Brain microvascular endothelial cell (primary cell): ENCODE measurements at regions not wholly inside any gene's neighbourhood (a gene's known extent, or its start where the extent isn't known, plus 50 kb on each side); places are given as distances from the start of the nearest gene placed in this dataset.

Experiments used
- DNase-seq: peaks from one replicate; pipeline ENCODE4 v3.0.0-alpha.2; 2020
- H3K27ac ChIP-seq: fragments of 250-450 bp; sonication (Bioruptor Pico); 2 replicates; pipeline ENCODE4 v1.5.1; 2020; ENCODE audit warnings: mild to moderate bottlenecking, moderate library complexity
- H3K27me3 ChIP-seq: fragments of 250-450 bp; sonication (Bioruptor Pico); replicated peaks from 2 replicates; pipeline ENCODE4 v1.5.1; 2020; ENCODE audit warnings: mild to moderate bottlenecking
- H3K36me3 ChIP-seq: fragments of 250-450 bp; sonication (Bioruptor Pico); replicated peaks from 2 replicates; pipeline ENCODE4 v1.5.1; 2020; ENCODE audit warnings: mild to moderate bottlenecking
- H3K4me3 ChIP-seq: 2 replicates; pipeline ENCODE4 v1.5.1; 2011; ENCODE audit warnings: low read depth, mild to moderate bottlenecking, control low read depth, low read length, moderate library complexity
- CTCF ChIP-seq: IDR thresholded peaks from 2 replicates; pipeline ENCODE4 v1.5.1; 2011; ENCODE audit warnings: low read depth, mild to moderate bottlenecking, moderate library complexity, low read length, control low read depth, inconsistent platforms; ENCODE audit errors: missing control alignments
- in situ Hi-C: cut with HindIII; loops from 2 replicates; pipeline ENCODE4 v1.10.0; 2017; ENCODE audit warnings: low sequenced_read_pairs, low pct_ligation_motif_present

DNA sequence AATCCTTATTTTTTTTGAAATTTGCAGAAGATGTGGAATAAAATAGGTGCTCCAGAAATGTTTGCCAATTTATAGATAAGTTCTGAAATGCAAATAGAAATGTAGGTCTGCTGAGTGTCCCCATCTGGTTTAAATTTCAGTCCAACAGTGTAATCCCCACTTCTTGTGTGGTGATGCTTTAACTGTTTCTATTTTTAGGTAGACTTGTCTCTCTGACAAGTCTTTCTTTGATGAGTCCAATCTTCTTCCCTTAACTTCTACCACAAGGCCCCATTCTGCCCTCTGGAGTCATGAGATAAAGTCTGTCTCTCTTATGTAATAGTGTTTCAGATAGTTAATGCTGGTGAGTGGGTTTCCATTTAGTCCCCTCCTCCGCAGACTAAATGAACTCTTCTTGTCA, 390.4 kb downstream of the RFC3 start:
- TF ChIP-seq CTCF: no peak
- no peak overlapping the region for H3K4me3 ChIP-seq
- no peaks in the 10 kb centered on the region for H3K36me3 ChIP-seq
- H3K27me3 ChIP-seq: no peaks in the 10 kb centered on the region
- in situ Hi-C loops: no loop called here
- no peak for DNase-seq
- H3K27ac ChIP-seq: peak overlapping the region; percentile 73

- in situ Hi-C loops: no loop called here
- Histone ChIP-seq H3K27me3 (no peaks in the 10 kb centered on the region), H3K27ac (no peak overlapping the region), H3K36me3 (no peaks in the 10 kb centered on the region), H3K4me3 (no peak overlapping the region)
- no peak for DNase-seq
- TF ChIP-seq CTCF: no peak
Measured at GRCh38 chr13:34210341-34210740, 392.4 kb downstream of the RFC3 start.

DNA sequence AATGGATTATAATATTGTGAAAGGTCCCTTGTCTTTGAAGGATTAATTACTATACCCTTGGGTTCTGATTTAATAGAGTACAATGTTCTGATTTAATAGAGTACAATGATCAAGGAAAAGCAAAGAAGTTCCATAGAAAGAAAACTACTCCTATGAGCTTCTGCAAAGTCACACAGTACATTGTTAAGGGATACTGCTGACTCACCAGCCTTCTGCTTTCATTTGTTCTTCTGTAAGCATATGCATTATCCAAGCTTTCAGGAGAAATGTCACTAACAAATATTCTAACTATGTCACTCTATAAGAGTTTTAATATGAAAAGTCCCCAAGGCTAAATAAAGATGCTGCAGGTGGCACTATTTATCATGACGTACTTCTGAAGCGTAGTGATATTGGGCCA, 396.7 kb downstream of the RFC3 start:
- no peak overlapping the region for H3K27ac ChIP-seq
- no peak for TF ChIP-seq CTCF
- H3K4me3 ChIP-seq: no peak overlapping the region
- no peaks in the 10 kb centered on the region for H3K27me3 ChIP-seq
- no peak for DNase-seq
- in situ Hi-C loops: no loop called here
- no peaks in the 10 kb centered on the region for H3K36me3 ChIP-seq

GRCh38 chr13:34216256-34216655, 398.3 kb downstream of the RFC3 start:
- Histone ChIP-seq H3K4me3 (no peak overlapping the region), H3K27me3 (no peaks in the 10 kb centered on the region), H3K36me3 (no peaks in the 10 kb centered on the region), H3K27ac (no peak overlapping the region)
- in situ Hi-C loops: no loop called here
- DNase-seq: no peak
- no peak for TF ChIP-seq CTCF

DNA sequence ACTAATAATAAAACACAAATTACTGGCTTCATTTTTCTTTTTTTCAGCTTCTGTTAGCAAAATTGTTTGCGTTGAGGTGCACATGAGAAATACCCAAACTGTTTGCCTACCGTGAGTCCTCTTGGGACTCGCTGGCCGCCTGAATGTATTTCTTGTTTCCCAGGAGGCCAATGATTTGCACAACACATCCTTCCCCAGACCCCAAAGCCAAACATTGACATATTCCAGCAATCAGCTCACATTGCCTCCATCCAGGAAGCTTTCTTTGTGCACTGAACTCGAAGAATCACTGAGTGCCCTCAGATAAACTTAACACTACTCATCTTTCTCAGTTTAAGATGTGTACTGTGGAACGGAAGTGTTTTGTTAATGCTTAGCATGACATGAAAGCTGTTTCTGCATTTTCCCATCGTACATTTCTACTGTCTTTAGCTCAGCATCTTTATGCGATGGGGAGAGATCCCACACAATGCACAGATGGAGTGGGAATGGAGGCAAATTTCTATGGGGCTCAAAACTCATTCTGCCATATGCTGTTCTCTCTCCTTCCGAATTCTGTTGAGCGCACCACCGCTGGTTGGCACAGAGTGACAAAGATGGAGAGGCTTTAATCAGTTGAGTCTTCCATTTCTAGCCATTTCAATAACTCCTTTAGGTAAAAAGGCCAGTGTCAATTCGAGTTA, 399.5 kb downstream of the RFC3 start:
- H3K27me3 ChIP-seq: no peaks in the 10 kb centered on the region
- no peak for DNase-seq
- TF ChIP-seq CTCF: no peak
- H3K27ac ChIP-seq: no peak overlapping the region
- H3K4me3 ChIP-seq: no peak overlapping the region
- H3K36me3 ChIP-seq: no peaks in the 10 kb centered on the region
- in situ Hi-C loops: no loop called here

DNA sequence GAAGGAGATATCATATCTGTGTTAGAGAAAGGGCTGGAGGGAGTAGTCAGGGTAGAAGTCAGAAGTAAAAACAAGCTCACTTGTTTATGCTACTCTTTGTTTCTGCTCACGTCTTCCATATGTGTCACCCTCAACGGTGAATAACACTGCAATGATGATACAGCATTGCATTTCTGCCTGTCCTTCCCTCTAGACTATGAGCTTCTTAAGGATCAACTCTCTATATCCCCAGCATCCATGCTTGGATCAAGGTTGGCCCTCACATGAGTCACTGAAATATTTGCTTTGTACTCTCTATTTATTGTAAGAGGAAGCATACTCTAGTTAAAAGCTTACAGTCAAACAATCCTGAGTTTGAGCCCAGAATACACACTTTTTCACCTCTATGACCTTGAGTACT, 406.0 kb downstream of the RFC3 start:
- Histone ChIP-seq H3K36me3 (no peaks in the 10 kb centered on the region), H3K27me3 (no peaks in the 10 kb centered on the region), H3K27ac (no peak overlapping the region), H3K4me3 (no peak overlapping the region)
- DNase-seq: no peak
- no peak for TF ChIP-seq CTCF
- in situ Hi-C loops: no loop called here
